SU-DHL-6 (cell line): ENCODE measurements at regions not wholly inside any gene's neighbourhood (a gene's known extent, or its start where the extent isn't known, plus 50 kb on each side); places are given as distances from the start of the nearest gene placed in this dataset.

Source experiments
- H2AFZ ChIP-seq: fragments of 200-600 bp; sonication (generic); 2 replicates; pipeline ENCODE4 v1.6.1; 2014; ENCODE audit warnings: low read depth, mild to moderate bottlenecking, moderate library complexity, mixed read lengths, antibody characterized with exemption, low read length; ENCODE audit not compliant: severe bottlenecking
- H3F3A ChIP-seq: fragments of 200-600 bp; shearing (Covaris generic); 2 replicates; pipeline ENCODE4 v1.6.0; 2016; ENCODE audit warnings: antibody characterized with exemption, mild to moderate bottlenecking; ENCODE audit not compliant: insufficient read depth
- H3K27ac ChIP-seq: fragments of 200-600 bp; sonication (generic); 2 replicates; pipeline ENCODE4 v1.5.1; 2016; ENCODE audit warnings: low read depth, mild to moderate bottlenecking, low read length, moderate library complexity, mixed read lengths
- H3K27me3 ChIP-seq: fragments of 200-600 bp; sonication (generic), shearing (Covaris generic); 2 replicates; pipeline ENCODE4 v1.6.0; 2014; ENCODE audit warnings: mild to moderate bottlenecking, low read length
- H3K36me3 ChIP-seq: fragments of 200-600 bp; sonication (generic); 2 replicates; pipeline ENCODE4 v1.6.1; 2014; ENCODE audit warnings: mild to moderate bottlenecking, low read length, mixed read lengths
- H3K4me2 ChIP-seq: fragments of 300-600, 200-600 bp; shearing (Covaris generic), sonication (generic); 2 replicates; pipeline ENCODE4 v1.6.0; 2014; ENCODE audit warnings: low read length, low read depth, mild to moderate bottlenecking; ENCODE audit not compliant: poor library complexity, severe bottlenecking
- H3K4me3 ChIP-seq: fragments of 200-600 bp; sonication (generic); 2 replicates; pipeline ENCODE4 v1.5.1; 2014; ENCODE audit warnings: antibody characterized with exemption, low read length, mild to moderate bottlenecking, mixed read lengths; ENCODE audit not compliant: insufficient read depth, poor library complexity, severe bottlenecking
- H3K79me2 ChIP-seq: fragments of 200-600 bp; sonication (generic); 2 replicates; pipeline ENCODE4 v1.6.1; 2014; ENCODE audit warnings: mild to moderate bottlenecking, low read length, moderate library complexity; ENCODE audit not compliant: insufficient read depth
- H3K9ac ChIP-seq: fragments of 200-600 bp; sonication (generic); 2 replicates; pipeline ENCODE4 v1.7.0; 2014; ENCODE audit warnings: mild to moderate bottlenecking, low read length
- H3K9me2 ChIP-seq: fragments of 200-600 bp; sonication (generic); replicated peaks from 2 replicates; pipeline ENCODE4 v1.6.1; 2014; ENCODE audit warnings: low read length; ENCODE audit not compliant: insufficient read depth
- H3K9me3 ChIP-seq: fragments of 200-600 bp; sonication (generic); 2 replicates; pipeline ENCODE4 v1.6.1; 2014; ENCODE audit warnings: low read length, mixed read lengths; ENCODE audit not compliant: insufficient read depth
- H4K20me1 ChIP-seq: fragments of 200-600 bp; sonication (generic); 2 replicates; pipeline ENCODE4 v1.6.1; 2014; ENCODE audit warnings: low read depth, mild to moderate bottlenecking, antibody characterized with exemption, low read length, moderate library complexity, mixed read lengths
- EZH2phosphoT487 ChIP-seq: fragments of 200-600 bp; sonication (generic), shearing (Covaris generic); conservative IDR thresholded peaks from 2 replicates; pipeline ENCODE4 v1.6.1; 2018; ENCODE audit warnings: mild to moderate bottlenecking, antibody characterized with exemption, low read length, moderate library complexity, mixed read lengths
- TF ChIP-seq, protein P1 (sequence below): fragments of 200-600 bp; sonication (generic); IDR thresholded peaks from one replicate; pipeline ENCODE4 v1.5.1; 2017; ENCODE audit warnings: antibody characterized with exemption, mild to moderate bottlenecking, low read length, moderate library complexity; ENCODE audit not compliant: insufficient read depth, poor library complexity, severe bottlenecking

- Histone ChIP-seq H3K36me3 (no peaks in the 10 kb centered on the region), H3K9ac (no peak overlapping the region), H3K27me3 (no peaks in the 10 kb centered on the region), H3K9me2 (no peaks in the 10 kb centered on the region), H3K27ac (no peak overlapping the region), H3K9me3 (no peaks in the 10 kb centered on the region), H3F3A (no peaks in the 10 kb centered on the region), H3K4me3 (no peak overlapping the region), H3K79me2 (no peaks in the 10 kb centered on the region), H3K4me2 (no peak overlapping the region), H2AFZ (no peak overlapping the region), H4K20me1 (no peaks in the 10 kb centered on the region)
- TF ChIP-seq, protein P1, sequence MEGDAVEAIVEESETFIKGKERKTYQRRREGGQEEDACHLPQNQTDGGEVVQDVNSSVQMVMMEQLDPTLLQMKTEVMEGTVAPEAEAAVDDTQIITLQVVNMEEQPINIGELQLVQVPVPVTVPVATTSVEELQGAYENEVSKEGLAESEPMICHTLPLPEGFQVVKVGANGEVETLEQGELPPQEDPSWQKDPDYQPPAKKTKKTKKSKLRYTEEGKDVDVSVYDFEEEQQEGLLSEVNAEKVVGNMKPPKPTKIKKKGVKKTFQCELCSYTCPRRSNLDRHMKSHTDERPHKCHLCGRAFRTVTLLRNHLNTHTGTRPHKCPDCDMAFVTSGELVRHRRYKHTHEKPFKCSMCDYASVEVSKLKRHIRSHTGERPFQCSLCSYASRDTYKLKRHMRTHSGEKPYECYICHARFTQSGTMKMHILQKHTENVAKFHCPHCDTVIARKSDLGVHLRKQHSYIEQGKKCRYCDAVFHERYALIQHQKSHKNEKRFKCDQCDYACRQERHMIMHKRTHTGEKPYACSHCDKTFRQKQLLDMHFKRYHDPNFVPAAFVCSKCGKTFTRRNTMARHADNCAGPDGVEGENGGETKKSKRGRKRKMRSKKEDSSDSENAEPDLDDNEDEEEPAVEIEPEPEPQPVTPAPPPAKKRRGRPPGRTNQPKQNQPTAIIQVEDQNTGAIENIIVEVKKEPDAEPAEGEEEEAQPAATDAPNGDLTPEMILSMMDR, result no peak
- no peak for TF ChIP-seq EZH2phosphoT487
Observed at GRCh38 chr5:110115503-110115902, 425.8 kb downstream of the MAN2A1 start.

DNA sequence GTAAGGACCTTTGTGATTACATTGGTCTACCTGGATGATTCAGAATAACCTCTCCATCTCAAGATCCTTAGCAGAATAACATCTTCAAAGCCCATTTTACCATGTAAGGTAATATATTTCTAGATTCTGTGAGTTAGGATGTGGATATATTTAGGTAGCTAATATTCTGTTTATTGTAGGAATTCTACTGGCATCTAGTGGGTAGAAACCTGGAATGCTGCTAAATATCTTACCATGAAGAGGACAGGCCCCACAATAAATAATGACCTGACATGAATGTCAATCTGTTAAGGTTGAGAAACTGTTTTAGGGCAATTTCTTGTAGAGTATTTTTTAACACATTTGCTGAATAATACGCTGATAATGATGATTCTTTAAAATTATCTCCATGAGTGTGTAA is 426.8 kb downstream of the MAN2A1 start:
- H3K4me2 ChIP-seq, result no peak overlapping the region
- no peaks in the 10 kb centered on the region for H3K9me2 ChIP-seq
- H4K20me1 ChIP-seq, result no peaks in the 10 kb centered on the region
- no peak overlapping the region for H3K9ac ChIP-seq
- no peak overlapping the region for H2AFZ ChIP-seq
- H3K79me2 ChIP-seq, result no peaks in the 10 kb centered on the region
- no peak for TF ChIP-seq EZH2phosphoT487
- TF ChIP-seq, protein P1, result no peak
- H3F3A ChIP-seq, result no peaks in the 10 kb centered on the region
- H3K27me3 ChIP-seq, result no peaks in the 10 kb centered on the region
- no peaks in the 10 kb centered on the region for H3K9me3 ChIP-seq
- no peak overlapping the region for H3K4me3 ChIP-seq
- no peaks in the 10 kb centered on the region for H3K36me3 ChIP-seq
- no peak overlapping the region for H3K27ac ChIP-seq

GRCh38 chr5:110134963-110135935 is 445.5 kb downstream of the MAN2A1 start:
- no peak overlapping the region for H3K4me2 ChIP-seq
- H3K9me2 ChIP-seq, result no peaks in the 10 kb centered on the region
- H3K79me2 ChIP-seq, result no peaks in the 10 kb centered on the region
- H3K36me3 ChIP-seq, result no peaks in the 10 kb centered on the region
- no peaks in the 10 kb centered on the region for H4K20me1 ChIP-seq
- H3K9me3 ChIP-seq, result no peaks in the 10 kb centered on the region
- no peak for TF ChIP-seq EZH2phosphoT487
- TF ChIP-seq, protein P1, result no peak
- H3K27me3 ChIP-seq, result no peaks in the 10 kb centered on the region
- no peak overlapping the region for H3K9ac ChIP-seq
- H3F3A ChIP-seq, result no peaks in the 10 kb centered on the region
- no peak overlapping the region for H3K27ac ChIP-seq
- H2AFZ ChIP-seq, result no peak overlapping the region
- H3K4me3 ChIP-seq, result no peak overlapping the region
